ENCODE measurements at regions not wholly inside any gene's neighbourhood (a gene's known extent, or its start where the extent isn't known, plus 50 kb on each side); places are given as distances from the start of the nearest gene placed in this dataset.

DNA sequence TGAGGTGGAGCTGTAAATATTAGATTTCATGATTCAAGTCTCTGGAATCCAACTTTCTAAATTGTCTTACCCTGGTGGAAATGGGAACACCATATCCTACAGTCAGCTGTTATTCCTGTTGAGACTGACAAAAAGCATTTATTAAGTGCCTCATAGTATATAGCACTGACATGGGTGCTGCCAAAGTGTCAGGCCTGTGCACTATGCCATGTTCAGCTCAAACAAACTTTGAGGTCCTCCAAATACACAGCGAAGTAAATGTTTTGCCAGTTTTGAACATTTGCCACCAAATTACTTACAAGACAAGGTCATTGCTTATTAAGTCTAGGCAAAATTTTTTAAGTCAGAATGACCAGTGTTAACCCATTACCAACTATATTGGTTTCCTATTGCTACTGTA lies 162.9 kb upstream of the SLC25A13 start:
- Histone ChIP-seq H3K36me3 (no peaks in the 10 kb centered on the region), H3K9me3 (no peaks in the 10 kb centered on the region), H3K27ac (no peak overlapping the region), H3K27me3 (no peaks in the 10 kb centered on the region), H3K4me3 (no peak overlapping the region), H3K4me1 (no peaks in the 10 kb centered on the region)
- TF ChIP-seq, protein P1, sequence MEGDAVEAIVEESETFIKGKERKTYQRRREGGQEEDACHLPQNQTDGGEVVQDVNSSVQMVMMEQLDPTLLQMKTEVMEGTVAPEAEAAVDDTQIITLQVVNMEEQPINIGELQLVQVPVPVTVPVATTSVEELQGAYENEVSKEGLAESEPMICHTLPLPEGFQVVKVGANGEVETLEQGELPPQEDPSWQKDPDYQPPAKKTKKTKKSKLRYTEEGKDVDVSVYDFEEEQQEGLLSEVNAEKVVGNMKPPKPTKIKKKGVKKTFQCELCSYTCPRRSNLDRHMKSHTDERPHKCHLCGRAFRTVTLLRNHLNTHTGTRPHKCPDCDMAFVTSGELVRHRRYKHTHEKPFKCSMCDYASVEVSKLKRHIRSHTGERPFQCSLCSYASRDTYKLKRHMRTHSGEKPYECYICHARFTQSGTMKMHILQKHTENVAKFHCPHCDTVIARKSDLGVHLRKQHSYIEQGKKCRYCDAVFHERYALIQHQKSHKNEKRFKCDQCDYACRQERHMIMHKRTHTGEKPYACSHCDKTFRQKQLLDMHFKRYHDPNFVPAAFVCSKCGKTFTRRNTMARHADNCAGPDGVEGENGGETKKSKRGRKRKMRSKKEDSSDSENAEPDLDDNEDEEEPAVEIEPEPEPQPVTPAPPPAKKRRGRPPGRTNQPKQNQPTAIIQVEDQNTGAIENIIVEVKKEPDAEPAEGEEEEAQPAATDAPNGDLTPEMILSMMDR (IDR thresholded peaks at IDR 0.05): no peak
- DNase-seq: no peak
- intact Hi-C loops (cut with DNase I): no loop called here
- ATAC-seq: no peak

DNA sequence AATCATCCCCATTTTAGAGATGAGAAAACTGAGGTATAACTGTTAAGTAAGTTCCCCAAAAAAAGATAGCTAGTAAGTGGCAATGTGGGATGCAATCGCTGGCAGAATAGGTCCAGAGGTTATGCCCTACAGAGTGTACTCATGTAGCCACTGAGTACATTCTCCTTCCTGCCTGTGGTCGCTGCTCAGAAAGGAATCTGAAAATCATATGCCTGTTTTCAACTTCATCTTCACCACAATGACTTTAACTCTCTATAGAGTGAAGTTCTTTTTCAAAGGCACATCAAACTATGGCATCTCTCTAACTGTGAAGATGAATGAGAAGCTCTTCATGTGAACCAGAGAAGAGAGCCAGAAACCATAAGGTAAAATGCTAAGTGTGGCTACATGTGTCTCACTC lies 162.2 kb upstream of the SLC25A13 start:
- ATAC-seq (no peak), DNase-seq (no peak)
- H3K27me3 ChIP-seq: no peaks in the 10 kb centered on the region
- no peak overlapping the region for H3K4me3 ChIP-seq
- H3K9me3 ChIP-seq: no peaks in the 10 kb centered on the region
- no peak overlapping the region for H3K27ac ChIP-seq
- intact Hi-C loops (cut with DNase I): no loop called here
- no peaks in the 10 kb centered on the region for H3K4me1 ChIP-seq
- TF ChIP-seq, protein P1 (IDR thresholded peaks at IDR 0.05): no peak
- no peaks in the 10 kb centered on the region for H3K36me3 ChIP-seq

DNA sequence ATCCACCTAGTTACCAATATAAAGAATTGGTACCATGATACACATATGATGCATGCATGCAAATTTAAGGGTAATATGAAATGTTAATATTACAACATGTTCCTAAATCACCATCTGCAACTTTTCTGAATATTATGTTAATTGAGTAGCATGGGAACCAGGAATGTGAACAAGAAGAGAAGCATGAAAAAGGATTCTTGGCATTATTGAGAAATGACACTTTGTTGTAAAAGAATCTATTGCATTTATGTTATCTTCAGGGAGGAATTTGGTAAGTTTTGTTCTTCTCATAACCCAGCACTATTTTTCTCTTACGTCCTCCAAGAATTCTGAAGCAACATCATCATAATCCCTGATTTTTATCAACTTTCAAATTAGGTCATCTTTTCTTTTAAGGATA lies 159.9 kb upstream of the SLC25A13 start:
- Histone ChIP-seq H3K4me1 (no peaks in the 10 kb centered on the region), H3K4me3 (no peak overlapping the region), H3K27ac (no peak overlapping the region), H3K36me3 (no peaks in the 10 kb centered on the region), H3K27me3 (no peaks in the 10 kb centered on the region), H3K9me3 (no peaks in the 10 kb centered on the region)
- DNase-seq: no peak
- intact Hi-C loops (cut with DNase I): no loop called here
- TF ChIP-seq, protein P1 (IDR thresholded peaks at IDR 0.05): no peak
- no peak for ATAC-seq

DNA sequence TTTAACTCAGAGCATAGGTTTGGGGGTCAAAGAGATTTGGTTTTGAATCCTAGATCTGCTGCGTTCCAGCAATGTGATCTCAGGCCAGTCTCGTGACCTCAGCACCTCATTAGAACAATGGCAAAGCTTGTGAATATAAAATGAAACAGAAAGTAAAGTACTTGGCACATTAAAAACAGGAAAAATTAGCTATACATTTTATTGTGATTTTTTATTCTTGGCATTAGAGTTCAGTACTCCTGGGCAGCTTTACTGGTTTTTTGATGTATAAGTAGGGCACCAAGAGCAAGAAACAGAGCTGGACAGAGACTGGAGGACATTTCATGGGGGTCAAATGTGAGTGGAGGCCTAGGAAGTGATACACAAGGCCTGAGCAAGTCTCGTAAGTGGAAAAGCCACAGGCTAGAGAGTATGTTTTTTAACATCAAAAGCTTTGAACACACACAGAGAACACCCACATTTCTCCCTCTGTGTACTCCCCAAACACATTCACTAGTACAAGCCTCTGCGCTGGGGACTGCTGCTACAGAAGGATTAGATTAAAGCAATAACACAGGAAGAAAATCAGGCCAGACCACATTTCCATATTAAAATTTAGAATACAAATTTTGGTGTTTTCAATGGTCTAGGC lies 157.2 kb upstream of the SLC25A13 start:
- Histone ChIP-seq H3K27me3 (no peaks in the 10 kb centered on the region), H3K36me3 (no peaks in the 10 kb centered on the region), H3K9me3 (no peaks in the 10 kb centered on the region), H3K4me1 (no peaks in the 10 kb centered on the region), H3K27ac (no peak overlapping the region), H3K4me3 (no peak overlapping the region)
- intact Hi-C loops (cut with DNase I): no loop called here
- no peak for ATAC-seq
- DNase-seq: no peak
- TF ChIP-seq, protein P1 (IDR thresholded peaks at IDR 0.05): no peak

DNA sequence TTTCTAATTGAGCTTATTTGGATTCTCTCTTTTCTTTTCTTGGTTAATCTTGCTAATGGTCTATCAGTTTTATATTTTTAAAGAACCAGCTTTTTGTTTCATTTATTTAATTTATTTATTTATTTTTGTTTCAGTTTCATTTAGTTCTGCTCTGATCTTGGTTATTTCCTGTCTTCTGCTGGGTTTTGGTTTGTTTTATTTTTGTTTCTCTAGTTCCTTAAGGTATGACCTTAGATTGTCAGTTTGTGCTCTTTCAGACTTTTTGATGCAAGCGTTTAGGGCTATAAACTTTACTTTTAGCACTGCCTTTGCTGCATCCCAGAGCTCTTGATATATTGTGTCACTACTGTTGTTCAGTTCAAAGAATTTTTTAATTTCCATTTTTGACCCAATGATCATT lies 149.7 kb upstream of the SLC25A13 start:
- ATAC-seq: no peak
- intact Hi-C loops (cut with DNase I): no loop called here
- TF ChIP-seq, protein P1 (IDR thresholded peaks at IDR 0.05): no peak

DNA sequence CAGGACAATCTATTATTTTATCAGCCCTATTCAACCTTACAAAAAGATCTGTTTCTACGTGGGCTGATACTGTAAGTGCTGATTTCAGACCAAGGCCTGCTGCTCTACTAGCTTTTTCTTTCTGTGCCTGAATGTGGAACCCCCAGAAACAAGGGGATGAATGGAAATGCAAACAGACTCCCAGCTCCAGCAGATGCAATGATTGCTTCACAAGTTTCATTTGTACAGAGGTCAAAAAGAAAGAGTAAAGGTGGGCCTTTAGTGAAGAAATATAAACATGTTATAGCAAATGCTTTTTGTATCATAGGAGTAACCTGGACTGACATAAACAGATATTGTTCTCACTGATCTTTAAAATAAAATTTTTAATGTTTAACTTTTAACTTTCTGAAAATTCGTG lies 130.2 kb upstream of the SLC25A13 start:
- no peaks in the 10 kb centered on the region for H3K36me3 ChIP-seq
- no peak overlapping the region for H3K4me3 ChIP-seq
- TF ChIP-seq, protein P1 (IDR thresholded peaks at IDR 0.05): no peak
- no peak overlapping the region for H3K27ac ChIP-seq
- no peaks in the 10 kb centered on the region for H3K27me3 ChIP-seq
- intact Hi-C loops (cut with DNase I): no loop called here
- H3K4me1 ChIP-seq: no peaks in the 10 kb centered on the region
- H3K9me3 ChIP-seq: no peaks in the 10 kb centered on the region
- ATAC-seq: no peak
- DNase-seq: no peak

More for the DNA sequence above, 149.7 kb upstream of the SLC25A13 start:
- Histone ChIP-seq H3K9me3 (no peaks in the 10 kb centered on the region), H3K36me3 (no peaks in the 10 kb centered on the region), H3K4me3 (no peak overlapping the region), H3K27me3 (no peaks in the 10 kb centered on the region), H3K27ac (no peak overlapping the region), H3K4me1 (no peaks in the 10 kb centered on the region)
- DNase-seq: no peak

Measured in upper lobe of right lung (tissue), 1 donor.